HepG2 (cell line): ENCODE measurements at regions not wholly inside any gene's neighbourhood (a gene's known extent, or its start where the extent isn't known, plus 50 kb on each side); places are given as distances from the start of the nearest gene placed in this dataset.

Experiments used
- ATAC-seq: fragments of 200-7000 bp; cut with Tn5 transposase; 3 replicates; pipeline ENCODE4 v1.9.1; 2020; ENCODE audit warnings: mild to moderate bottlenecking, moderate library complexity
- BruUV-seq: library from RNA; stranded (reverse); fragments of 400-500 nt; replicated peaks from 2 replicates; lab custom pipeline; 2021; lab: Mats Ljungman, UMichigan
- CTCF ChIA-PET: fragments of 300-600 bp; formaldehyde crosslinking; extraction: SDS; loops from one replicate; lab custom pipeline; 2021; ENCODE audit warnings: low total read pairs, inconsistent platforms, low intra/inter-chr PET ratio; lab: Yijun Ruan, JAX
- POLR2A ChIA-PET: fragments of 350-600 bp; sonication (Branson Sonifier 250); formaldehyde crosslinking; loops from one replicate; lab custom pipeline; 2020; ENCODE audit warnings: antibody characterized with exemption, inconsistent platforms; lab: Yijun Ruan, JAX
- DNase-seq: peaks from one replicate; pipeline ENCODE4 v3.0.0-alpha.2; 2015; ENCODE audit warnings: low spot score
- FAIRE-seq: peaks from 3 replicates; lab custom pipeline; 2011; peaks lifted over from hg19 to GRCh38; lab: Jason Lieb, UNC
- H2AFZ ChIP-seq: one replicate; pipeline ENCODE4 v1.6.1; 2011; ENCODE audit warnings: low read length, inconsistent platforms
- H3K27ac ChIP-seq: fragments of 300-600 bp; 3 replicates; pipeline ENCODE4 v1.8.0; 2011; ENCODE audit warnings: mixed run types, mild to moderate bottlenecking, mixed read lengths, low read length, inconsistent platforms; ENCODE audit not compliant: insufficient read depth; ENCODE audit errors: extremely low read length
- H3K27me3 ChIP-seq, 2 experiments: fragments of 200-600 bp in 1 of 2; 2 replicates in 1 of 2; 3 replicates in 1 of 2; pipeline versions ENCODE4 v1.6.0 to v1.8.0; 2011; ENCODE audit warnings: low read length in 2 of 2, mild to moderate bottlenecking in 2 of 2, moderate library complexity in 2 of 2, inconsistent platforms in 1 of 2; ENCODE audit not compliant: insufficient read depth in 2 of 2, control insufficient read depth in 1 of 2
- H3K36me3 ChIP-seq, 2 experiments: fragments of 200-600 bp in 1 of 2; replicated peaks in 1 of 2; 2 replicates in 1 of 2; 3 replicates in 1 of 2; pipeline versions ENCODE4 v1.5.1 to v1.8.0; 2011; ENCODE audit warnings: low read length in 2 of 2, inconsistent platforms in 1 of 2; ENCODE audit not compliant: insufficient read depth in 2 of 2, control insufficient read depth in 1 of 2
- H3K4me1 ChIP-seq: 2 replicates; pipeline ENCODE4 v1.5.1; 2012; ENCODE audit warnings: low read length, inconsistent platforms; ENCODE audit not compliant: insufficient read depth
- H3K4me2 ChIP-seq: 2 replicates; pipeline ENCODE4 v1.6.0; 2011; ENCODE audit warnings: low read depth, low read length, inconsistent platforms
- H3K4me3 ChIP-seq, 3 experiments: fragments of 200-600 bp in 1 of 3; sonication (generic), shearing (Covaris generic) in 1 of 3; replicated peaks in 1 of 3; 2 replicates each; pipeline ENCODE4 v1.5.1; 2011 to 2016; ENCODE audit warnings: low read length in 3 of 3, inconsistent platforms in 2 of 3, low read depth in 2 of 3, mild to moderate bottlenecking in 2 of 3, control low read depth in 1 of 3, mixed read lengths in 1 of 3; ENCODE audit not compliant: insufficient read depth in 1 of 3
- H3K79me2 ChIP-seq: one replicate; pipeline ENCODE4 v1.6.1; 2011; ENCODE audit warnings: low read length, inconsistent platforms; ENCODE audit not compliant: insufficient read depth
- H3K9ac ChIP-seq: 2 replicates; pipeline ENCODE4 v1.6.0; 2011; ENCODE audit warnings: mild to moderate bottlenecking, low read depth, low read length, inconsistent platforms; ENCODE audit not compliant: insufficient read depth
- H3K9me3 ChIP-seq: 2 replicates; pipeline ENCODE4 v1.5.1; 2012; ENCODE audit warnings: mild to moderate bottlenecking, low read length
- H4K20me1 ChIP-seq: 2 replicates; pipeline ENCODE4 v1.6.0; 2011; ENCODE audit warnings: inconsistent platforms, mild to moderate bottlenecking, low read length, moderate library complexity; ENCODE audit not compliant: insufficient read depth
- CTCF ChIP-seq: sonication (generic); formaldehyde crosslinking; IDR thresholded peaks from 2 replicates; pipeline ENCODE4 v1.5.0; 2020; ENCODE audit warnings: mild to moderate bottlenecking, missing genetic modification reagents, moderate library complexity
- HCFC1 ChIP-seq: fragments of 150-350 bp; IDR thresholded peaks from 2 replicates; pipeline ENCODE4 v1.6.1; 2014; ENCODE audit warnings: low read depth, low read length
- PHF20 ChIP-seq: sonication (generic); formaldehyde crosslinking; IDR thresholded peaks from 2 replicates; pipeline ENCODE4 v1.5.0; 2020; ENCODE audit warnings: mild to moderate bottlenecking, missing genetic modification reagents
- STAG1 ChIP-seq: sonication (generic); formaldehyde crosslinking; IDR thresholded peaks from 2 replicates; pipeline ENCODE4 v1.4.0; 2020; ENCODE audit warnings: missing genetic modification reagents
- WGBS: methylation state at CpG from one replicate; pipeline ENCODE4 v1.1.6; 2017; ENCODE audit warnings: low lambda C conversion rate; 5-methylcytosine and 5-hydroxymethylcytosine counted together
- in situ Hi-C: cut with HindIII; loops from 2 replicates; pipeline ENCODE4 v1.10.0; 2017; ENCODE audit warnings: low pct_unique_long_range_greater_than_20kb; ENCODE audit not compliant: extremely low pct_ligation_motif_present
- intact Hi-C: fragments of 100-400 bp; cut with micrococcal nuclease; formaldehyde crosslinking; loops from one replicate; pipeline ENCODE4 v1.10.0; 2022; ENCODE audit not compliant: unreplicated experiment

GRCh38 chr16:25403852-25404251 is 146.2 kb upstream of the ZKSCAN2 start:
- DNase-seq (no peak), ATAC-seq (no peak), FAIRE-seq (no peak)
- POLR2A ChIA-PET: no interaction called here
- CTCF ChIA-PET: no interaction called here
- H4K20me1 ChIP-seq: no peaks in the 10 kb centered on the region
- 0% methylated on average over 1 of the region's 1 CpG for WGBS
- no peak for TF ChIP-seq HCFC1
- no peak overlapping the region for H3K4me3 ChIP-seq
- H3K9me3 ChIP-seq: peaks cover 28% of the 10 kb centered on the region; the same call in 1 of the 2 replicates
- intact Hi-C loops (no loop called here), in situ Hi-C loops (no loop called here)
- no peak overlapping the region for H2AFZ ChIP-seq
- no peaks in the 10 kb centered on the region for H3K79me2 ChIP-seq
- H3K27ac ChIP-seq: no peak overlapping the region
- H3K36me3 ChIP-seq: no peaks in the 10 kb centered on the region
- H3K27me3 ChIP-seq: no peaks in the 10 kb centered on the region
- no peak overlapping the region for H3K9ac ChIP-seq
- no peak overlapping the region for H3K4me2 ChIP-seq
- H3K4me1 ChIP-seq: no peaks in the 10 kb centered on the region
- no TSS peak for BruUV-seq

GRCh38 chr16:25395528-25395927 is 137.9 kb upstream of the ZKSCAN2 start:
- POLR2A ChIA-PET: no interaction called here
- FAIRE-seq: no peak

More at GRCh38 chr16:25395528-25395927, 137.9 kb upstream of the ZKSCAN2 start:
- CTCF ChIA-PET: interaction anchor here (0.8 kb wide), 1 partner anchor 312 kb away, joined by 3 read pairs; no protein-coding TSS in a partner anchor
- TF ChIP-seq CTCF (CRISPR knock-in tag): peak; percentile 31
- no peak for TF ChIP-seq PHF20 (CRISPR knock-in tag)
- peak; percentile 23; the same call in 1 of the 2 replicates for TF ChIP-seq STAG1 (CRISPR knock-in tag)
- H3K27ac ChIP-seq: no peak overlapping the region
- H2AFZ ChIP-seq: no peak overlapping the region
- no peak overlapping the region for H3K4me2 ChIP-seq
- no peaks in the 10 kb centered on the region for H4K20me1 ChIP-seq
- no TSS peak for BruUV-seq
- no peak for DNase-seq
- no peaks in the 10 kb centered on the region for H3K27me3 ChIP-seq
- H3K9me3 ChIP-seq: 0 out of 2 replicates have a peak, but pooled peaks cover 5% of the 10 kb centered on the region
- H3K4me1 ChIP-seq: no peaks in the 10 kb centered on the region
- H3K4me3 ChIP-seq: no peak overlapping the region
- H3K79me2 ChIP-seq: no peaks in the 10 kb centered on the region
- in situ Hi-C loops: no loop called here
- no peaks in the 10 kb centered on the region for H3K36me3 ChIP-seq
- no peak overlapping the region for H3K9ac ChIP-seq
- intact Hi-C loops: no loop called here
- ATAC-seq: no peak
